B cell (primary cell): ENCODE measurements at regions not wholly inside any gene's neighbourhood (a gene's known extent, or its start where the extent isn't known, plus 50 kb on each side); places are given as distances from the start of the nearest gene placed in this dataset.

Source experiments
- ATAC-seq: fragments of 200-7000 bp; cut with Tn5 transposase; one replicate; pipeline ENCODE4 v1.10.0; 2021; ENCODE audit warnings: low read depth, mild to moderate bottlenecking, moderate number of reproducible peaks, moderate library complexity
- CTCF ChIA-PET: fragments of 350-600 bp; sonication (Branson Sonifier 250); formaldehyde crosslinking; loops from one replicate; lab custom pipeline; 2021; ENCODE audit warnings: antibody characterized with exemption, inconsistent platforms; lab: Charles Lee
- POLR2A ChIA-PET: fragments of 350-600 bp; sonication (Branson Sonifier 250); formaldehyde crosslinking; loops from one replicate; lab custom pipeline; 2021; ENCODE audit warnings: antibody characterized with exemption; lab: Charles Lee
- DNase-seq: peaks from one replicate; pipeline ENCODE4 v3.0.0; 2013
- H2AFZ ChIP-seq: 2 replicates; pipeline ENCODE4 v1.6.1; 2012; ENCODE audit warnings: mild to moderate bottlenecking, low read depth, low read length; ENCODE audit not compliant: insufficient read depth, poor library complexity, severe bottlenecking
- H3K27ac ChIP-seq, 2 donors: 1 replicate in 1 of 2; 2 replicates in 1 of 2; pipeline ENCODE4 v1.5.1; 2012 to 2013; ENCODE audit warnings: low read length in 2 of 2, mild to moderate bottlenecking in 2 of 2, moderate library complexity in 1 of 2
- H3K27me3 ChIP-seq, 4 experiments: fragments of 200-600 bp in 1 of 4; sonication (generic) in 1 of 4; replicated peaks in 1 of 4; 1 replicate in 2 of 4; 2 replicates in 2 of 4; pipeline versions ENCODE4 v1.6.1 to v1.7.0; 2013 to 2016; ENCODE audit warnings: low read length in 3 of 4, mild to moderate bottlenecking in 2 of 4, mixed read lengths in 1 of 4, moderate library complexity in 1 of 4; ENCODE audit not compliant: insufficient read depth in 4 of 4, control insufficient read depth in 3 of 4; ENCODE audit errors: control extremely low read depth in 1 of 4
- H3K36me3 ChIP-seq, 2 experiments: replicated peaks in 1 of 2; 1 replicate in 1 of 2; 2 replicates in 1 of 2; pipeline versions ENCODE4 v1.6.1 to v1.7.1; 2013; ENCODE audit warnings: low read length in 1 of 2; ENCODE audit not compliant: insufficient read depth in 2 of 2, control insufficient read depth in 1 of 2; ENCODE audit errors: control extremely low read depth in 1 of 2, extremely low read depth in 1 of 2
- H3K4me1 ChIP-seq, 2 donors: fragments of 200-600 bp in 1 of 2; sonication (generic) in 1 of 2; 1 replicate in 1 of 2; 2 replicates in 1 of 2; pipeline versions ENCODE4 v1.5.1 to v1.6.1; 2013 to 2017; ENCODE audit warnings: low read length in 2 of 2; ENCODE audit not compliant: control insufficient read depth in 2 of 2, insufficient read depth in 2 of 2
- H3K4me2 ChIP-seq: replicated peaks from 2 replicates; pipeline ENCODE3; 2012; ENCODE audit warnings: mild to moderate bottlenecking, low read depth, low read length; ENCODE audit not compliant: poor library complexity, severe bottlenecking
- H3K4me3 ChIP-seq, 5 experiments: fragments of 200-600 bp in 1 of 5; sonication (generic) in 1 of 5; 1 replicate in 3 of 5; 2 replicates in 2 of 5; pipeline versions ENCODE4 v1.5.1 to v1.7.0; 2011 to 2016; ENCODE audit warnings: low read length in 4 of 5, mild to moderate bottlenecking in 4 of 5, low read depth in 2 of 5, control low read depth in 1 of 5, moderate library complexity in 1 of 5; ENCODE audit not compliant: insufficient read depth in 1 of 5; ENCODE audit errors: control extremely low read depth in 1 of 5, extremely low read depth in 1 of 5
- H3K79me2 ChIP-seq: fragments of 200-600 bp; sonication (generic); one replicate; pipeline ENCODE4 v1.6.0; 2016; ENCODE audit warnings: low read length; ENCODE audit not compliant: control insufficient read depth, insufficient read depth
- H3K9ac ChIP-seq: fragments of 200-600 bp; sonication (generic); 2 replicates; pipeline ENCODE4 v1.6.1; 2017; ENCODE audit warnings: mild to moderate bottlenecking, low read length, moderate library complexity
- H3K9me3 ChIP-seq, 3 donors: one replicate each; pipeline versions ENCODE4 v1.6.1 to v1.7.1; 2013; ENCODE audit warnings: low read length in 2 of 3; ENCODE audit not compliant: control insufficient read depth in 2 of 3, insufficient read depth in 1 of 3; ENCODE audit errors: control extremely low read depth in 1 of 3
- H4K20me1 ChIP-seq: 2 replicates; pipeline ENCODE4 v1.6.0; 2012; ENCODE audit warnings: mild to moderate bottlenecking, low read length; ENCODE audit not compliant: insufficient read depth, control insufficient read depth, poor library complexity, severe bottlenecking
- H3K27ac Mint-ChIP-seq: one replicate; pipeline ENCODE4 v1.8.0; 2021; ENCODE audit warnings: mixed read lengths
- H3K27me3 Mint-ChIP-seq: one replicate; pipeline ENCODE4 v1.8.0; 2021; ENCODE audit warnings: mixed read lengths
- H3K4me1 Mint-ChIP-seq: one replicate; pipeline ENCODE4 v1.8.0; 2021; ENCODE audit warnings: mixed read lengths
- H3K4me3 Mint-ChIP-seq: one replicate; pipeline ENCODE4 v1.8.0; 2021; ENCODE audit warnings: mixed read lengths
- H3K9me3 Mint-ChIP-seq: one replicate; pipeline ENCODE4 v1.8.0; 2022; ENCODE audit warnings: mixed read lengths; ENCODE audit not compliant: insufficient read depth
- EZH2 ChIP-seq: IDR thresholded peaks from 2 replicates; pipeline ENCODE4 v1.6.1; 2012; ENCODE audit warnings: borderline replicate concordance, low read depth, mild to moderate bottlenecking, moderate library complexity, low read length; ENCODE audit not compliant: insufficient read depth, poor library complexity, severe bottlenecking
- WGBS: methylation state at CpG from one replicate; pipeline ENCODE4 v1.1.5; 2013; ENCODE audit warnings: missing lambda C conversion rate; ENCODE audit not compliant: insufficient coverage; 5-methylcytosine and 5-hydroxymethylcytosine counted together
- intact Hi-C: fragments of 100-400 bp; cut with micrococcal nuclease; formaldehyde crosslinking; loops from one replicate; pipeline ENCODE4 v1.10.0; 2022
- TF ChIP-seq, protein P1 (sequence below): fragments of 200-600 bp; IDR thresholded peaks from one replicate; pipeline ENCODE4 v1.8.0; 2022; ENCODE audit warnings: antibody characterized with exemption, mild to moderate bottlenecking

GRCh38 chr20:22243067-22243466 lies 341.3 kb downstream of the FOXA2 start:
- Mint-ChIP-seq H3K4me3 (no peak overlapping the region), H3K4me1 (no peaks in the 10 kb centered on the region), H3K27me3 (no peaks in the 10 kb centered on the region), H3K9me3 (no peaks in the 10 kb centered on the region), H3K27ac (no peak overlapping the region)
- no peak for DNase-seq
- no peaks in the 10 kb centered on the region for H3K36me3 ChIP-seq
- H3K9ac ChIP-seq: no peak overlapping the region
- intact Hi-C loops: no loop called here
- H3K27me3 ChIP-seq: no peaks in the 10 kb centered on the region
- H2AFZ ChIP-seq: no peak overlapping the region
- ATAC-seq: no peak
- H3K79me2 ChIP-seq: no peaks in the 10 kb centered on the region
- no peak overlapping the region for H3K4me2 ChIP-seq
- WGBS: 81% methylated on average over 5 of the region's 5 CpGs
- ChIA-PET CTCF (no interaction called here), POLR2A (no interaction called here)
- H3K4me1 ChIP-seq: no peaks in the 10 kb centered on the region
- H3K9me3 ChIP-seq: peaks cover 0 to 4% (median 0%) of the 10 kb centered on the region in 3 donors
- H3K27ac ChIP-seq: no peak overlapping the region
- TF ChIP-seq EZH2: no peak
- TF ChIP-seq, protein P1, sequence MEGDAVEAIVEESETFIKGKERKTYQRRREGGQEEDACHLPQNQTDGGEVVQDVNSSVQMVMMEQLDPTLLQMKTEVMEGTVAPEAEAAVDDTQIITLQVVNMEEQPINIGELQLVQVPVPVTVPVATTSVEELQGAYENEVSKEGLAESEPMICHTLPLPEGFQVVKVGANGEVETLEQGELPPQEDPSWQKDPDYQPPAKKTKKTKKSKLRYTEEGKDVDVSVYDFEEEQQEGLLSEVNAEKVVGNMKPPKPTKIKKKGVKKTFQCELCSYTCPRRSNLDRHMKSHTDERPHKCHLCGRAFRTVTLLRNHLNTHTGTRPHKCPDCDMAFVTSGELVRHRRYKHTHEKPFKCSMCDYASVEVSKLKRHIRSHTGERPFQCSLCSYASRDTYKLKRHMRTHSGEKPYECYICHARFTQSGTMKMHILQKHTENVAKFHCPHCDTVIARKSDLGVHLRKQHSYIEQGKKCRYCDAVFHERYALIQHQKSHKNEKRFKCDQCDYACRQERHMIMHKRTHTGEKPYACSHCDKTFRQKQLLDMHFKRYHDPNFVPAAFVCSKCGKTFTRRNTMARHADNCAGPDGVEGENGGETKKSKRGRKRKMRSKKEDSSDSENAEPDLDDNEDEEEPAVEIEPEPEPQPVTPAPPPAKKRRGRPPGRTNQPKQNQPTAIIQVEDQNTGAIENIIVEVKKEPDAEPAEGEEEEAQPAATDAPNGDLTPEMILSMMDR: no peak
- H3K4me3 ChIP-seq: no peak overlapping the region
- no peaks in the 10 kb centered on the region for H4K20me1 ChIP-seq

DNA sequence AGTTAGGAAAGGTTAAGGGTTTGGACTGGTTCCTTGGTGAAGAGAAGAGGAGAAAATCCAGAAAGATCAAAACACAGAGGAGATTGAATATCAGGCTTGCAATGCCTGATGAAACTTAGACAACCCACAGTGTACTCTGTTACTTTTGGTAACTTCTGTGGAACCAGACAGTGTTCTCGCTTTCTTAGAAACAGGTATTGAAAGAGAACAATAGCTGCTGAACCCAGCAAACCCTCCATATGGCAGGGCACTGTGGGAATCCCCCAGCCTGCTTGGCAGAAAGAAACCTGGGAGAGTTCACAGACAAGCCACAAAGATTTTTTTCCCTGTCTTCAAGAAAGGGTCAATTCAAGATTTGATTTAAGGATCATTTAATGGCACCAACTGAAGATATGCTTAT lies 342.8 kb downstream of the FOXA2 start:
- 100% methylated on average over 1 of the region's 1 CpG for WGBS
- Histone ChIP-seq H3K4me1 (no peaks in the 10 kb centered on the region), H3K9me3 (peaks cover 0 to 4% (median 0%) of the 10 kb centered on the region in 3 donors), H3K4me2 (no peak overlapping the region), H4K20me1 (no peaks in the 10 kb centered on the region), H3K36me3 (no peaks in the 10 kb centered on the region), H2AFZ (no peak overlapping the region), H3K79me2 (no peaks in the 10 kb centered on the region), H3K4me3 (no peak overlapping the region), H3K27ac (no peak overlapping the region), H3K27me3 (no peaks in the 10 kb centered on the region), H3K9ac (no peak overlapping the region)
- H3K27me3 Mint-ChIP-seq: no peaks in the 10 kb centered on the region
- H3K4me3 Mint-ChIP-seq: no peak overlapping the region
- ATAC-seq: no peak
- intact Hi-C loops: no loop called here
- no peak overlapping the region for H3K27ac Mint-ChIP-seq
- TF ChIP-seq EZH2: no peak
- TF ChIP-seq, protein P1: no peak
- no peaks in the 10 kb centered on the region for H3K9me3 Mint-ChIP-seq
- no peaks in the 10 kb centered on the region for H3K4me1 Mint-ChIP-seq
- no peak for DNase-seq
- CTCF ChIA-PET: no interaction called here
- POLR2A ChIA-PET: no interaction called here
